ENCODE measurements at regions not wholly inside any gene's neighbourhood (a gene's known extent, or its start where the extent isn't known, plus 50 kb on each side); places are given as distances from the start of the nearest gene placed in this dataset.

- TF ChIP-seq JUND (IDR thresholded peaks at IDR 0.05; ENCODE audit: low read length) (no peak), EP300 (IDR thresholded peaks at IDR 0.05; ENCODE audit: borderline replicate concordance in 1 of 2, low read depth in 2 of 2, low read length in 2 of 2) (no peak)
Measured at GRCh38 chr3:89558711-89559110, 451.3 kb downstream of the EPHA3 start (continued).

All from H1 (cell line).